Erythroblast (primary cell): ENCODE measurements at regions not wholly inside any gene's neighbourhood (a gene's known extent, or its start where the extent isn't known, plus 50 kb on each side); places are given as distances from the start of the nearest gene placed in this dataset.

Experiments
- GATA1 ChIP-seq: IDR thresholded peaks from 2 replicates; pipeline ENCODE4 v1.6.1; 2011; ENCODE audit warnings: low read depth, mild to moderate bottlenecking, control low read depth, low read length, moderate library complexity
- POLR2A ChIP-seq: IDR thresholded peaks from 2 replicates; pipeline ENCODE4 v1.6.1; 2011; ENCODE audit warnings: mild to moderate bottlenecking, low read length

DNA sequence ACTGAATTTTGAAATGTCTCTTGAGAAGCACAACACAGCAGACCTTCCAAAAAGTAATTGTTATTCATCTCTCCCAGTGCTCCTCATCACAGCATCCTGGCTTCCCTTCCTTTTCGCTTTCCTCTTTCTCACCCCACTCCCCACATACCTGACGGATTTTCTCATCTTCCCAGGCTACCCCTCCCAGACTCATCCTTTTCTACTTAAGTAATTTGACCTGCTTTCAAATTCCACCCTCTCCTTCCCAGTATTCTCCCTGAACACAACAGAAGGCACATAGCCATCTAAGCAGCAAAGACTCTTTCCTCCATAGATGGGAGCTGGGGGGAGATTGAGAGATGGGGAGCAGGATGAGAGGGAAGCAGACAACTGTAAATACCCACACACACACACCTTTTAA, 187.1 kb upstream of the STT3B start:
- no peak for TF ChIP-seq POLR2A
- no peak for TF ChIP-seq GATA1
